ENCODE measurements at regions not wholly inside any gene's neighbourhood (a gene's known extent, or its start where the extent isn't known, plus 50 kb on each side); places are given as distances from the start of the nearest gene placed in this dataset.
A peak's percentile ranks its signal among the peaks of the same experiment; 100 is the strongest.

DNA sequence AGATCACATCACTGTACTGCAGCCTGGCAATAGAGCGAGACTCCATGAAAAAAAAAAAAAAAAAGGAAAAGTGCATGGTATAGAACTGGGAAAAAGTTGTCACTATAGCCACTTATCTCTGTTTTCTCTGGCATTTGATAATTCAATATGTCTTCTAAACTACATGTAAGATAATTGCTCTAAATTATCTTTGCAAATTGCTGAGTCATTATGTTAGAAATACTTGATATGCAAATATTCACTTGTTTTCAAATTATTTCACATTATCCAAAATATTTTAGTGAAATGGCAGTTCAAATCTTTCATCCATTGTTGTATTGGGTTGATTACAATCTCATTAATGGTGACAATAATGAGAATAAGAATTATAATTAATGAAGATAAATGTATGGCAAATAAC is 1455.1 kb downstream of the KCNT2 start:
- TF ChIP-seq, protein P1, sequence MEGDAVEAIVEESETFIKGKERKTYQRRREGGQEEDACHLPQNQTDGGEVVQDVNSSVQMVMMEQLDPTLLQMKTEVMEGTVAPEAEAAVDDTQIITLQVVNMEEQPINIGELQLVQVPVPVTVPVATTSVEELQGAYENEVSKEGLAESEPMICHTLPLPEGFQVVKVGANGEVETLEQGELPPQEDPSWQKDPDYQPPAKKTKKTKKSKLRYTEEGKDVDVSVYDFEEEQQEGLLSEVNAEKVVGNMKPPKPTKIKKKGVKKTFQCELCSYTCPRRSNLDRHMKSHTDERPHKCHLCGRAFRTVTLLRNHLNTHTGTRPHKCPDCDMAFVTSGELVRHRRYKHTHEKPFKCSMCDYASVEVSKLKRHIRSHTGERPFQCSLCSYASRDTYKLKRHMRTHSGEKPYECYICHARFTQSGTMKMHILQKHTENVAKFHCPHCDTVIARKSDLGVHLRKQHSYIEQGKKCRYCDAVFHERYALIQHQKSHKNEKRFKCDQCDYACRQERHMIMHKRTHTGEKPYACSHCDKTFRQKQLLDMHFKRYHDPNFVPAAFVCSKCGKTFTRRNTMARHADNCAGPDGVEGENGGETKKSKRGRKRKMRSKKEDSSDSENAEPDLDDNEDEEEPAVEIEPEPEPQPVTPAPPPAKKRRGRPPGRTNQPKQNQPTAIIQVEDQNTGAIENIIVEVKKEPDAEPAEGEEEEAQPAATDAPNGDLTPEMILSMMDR (conservative IDR thresholded peaks at IDR 0.05) = no peak
- H3K36me3 Mint-ChIP-seq (ENCODE audit: low read depth) = no peaks in the 10 kb centered on the region

DNA sequence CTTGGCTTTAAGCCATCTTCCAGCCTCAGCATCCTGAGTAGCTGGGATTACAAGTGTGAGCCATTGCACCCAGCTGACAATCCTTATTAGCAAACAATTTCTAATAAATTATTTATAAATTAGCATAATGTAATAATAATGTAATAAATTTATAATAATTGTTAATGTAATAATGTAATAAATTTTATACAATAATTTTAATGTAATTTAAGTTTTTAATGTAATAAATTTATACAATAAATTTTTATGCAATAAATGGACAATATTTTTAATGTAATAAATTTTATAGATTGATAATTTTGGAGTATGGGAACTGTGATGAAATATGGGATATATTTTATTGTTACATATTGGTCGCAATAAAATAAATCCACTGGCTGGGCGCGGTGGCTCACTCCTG is 1457.5 kb downstream of the KCNT2 start:
- no peaks in the 10 kb centered on the region for H3K27me3 ChIP-seq (ENCODE audit: control insufficient read depth, insufficient read depth, low read length, poor library complexity, severe bottlenecking)
- no peaks in the 10 kb centered on the region for H3K36me3 ChIP-seq (ENCODE audit: control insufficient read depth, insufficient read depth, low read length)
- WGBS, 2 experiments (ENCODE audit: insufficient coverage in 1 of 2, insufficient read length in 1 of 2) = 94% methylated on average over 3 of the region's 3 CpGs; no CpG with 5 or more reads in 1 of the 2 experiments
- no peak overlapping the region for H3K9ac ChIP-seq (ENCODE audit: extremely low read depth, low read length, poor library complexity, severe bottlenecking)
- TF ChIP-seq, protein P1 (conservative IDR thresholded peaks at IDR 0.05) = no peak
- Mint-ChIP-seq H3K4me3 (no peak overlapping the region), H3K27me3 (ENCODE audit: insufficient read depth) (no peaks in the 10 kb centered on the region), H3K27ac (no peak overlapping the region), H3K36me3 (ENCODE audit: low read depth) (no peaks in the 10 kb centered on the region), H3K4me1 (peaks cover 4% of the 10 kb centered on the region), H3K9me3 (no peaks in the 10 kb centered on the region)
- H3K9me3 ChIP-seq (ENCODE audit: control insufficient read depth, low read length) = no peaks in the 10 kb centered on the region
- H3K4me3 ChIP-seq (ENCODE audit: low read length) = no peak overlapping the region
- no peaks in the 10 kb centered on the region for H3K4me1 ChIP-seq (ENCODE audit: control insufficient read depth, insufficient read depth, low read length)
- H3K27ac ChIP-seq (ENCODE audit: low read depth, low read length) = no peak overlapping the region
- DNase-seq = no peak

More for the DNA sequence above, 1455.1 kb downstream of the KCNT2 start:
- 100% methylated on average over 1 of the region's 1 CpG; no CpG with 5 or more reads in 1 of the 2 experiments for WGBS, 2 experiments (ENCODE audit: insufficient coverage in 1 of 2, insufficient read length in 1 of 2)
- Mint-ChIP-seq H3K27ac (no peak overlapping the region), H3K4me1 (peaks cover 4% of the 10 kb centered on the region), H3K27me3 (ENCODE audit: insufficient read depth) (no peaks in the 10 kb centered on the region), H3K9me3 (no peaks in the 10 kb centered on the region), H3K4me3 (no peak overlapping the region)
- Histone ChIP-seq H3K36me3 (ENCODE audit: control insufficient read depth, insufficient read depth, low read length) (no peaks in the 10 kb centered on the region), H3K9ac (ENCODE audit: extremely low read depth, low read length, poor library complexity, severe bottlenecking) (no peak overlapping the region), H3K27me3 (ENCODE audit: control insufficient read depth, insufficient read depth, low read length, poor library complexity, severe bottlenecking) (no peaks in the 10 kb centered on the region), H3K9me3 (ENCODE audit: control insufficient read depth, low read length) (no peaks in the 10 kb centered on the region), H3K27ac (ENCODE audit: low read depth, low read length) (no peak overlapping the region), H3K4me1 (ENCODE audit: control insufficient read depth, insufficient read depth, low read length) (no peaks in the 10 kb centered on the region), H3K4me3 (ENCODE audit: low read length) (no peak overlapping the region)
- DNase-seq = no peak

DNA sequence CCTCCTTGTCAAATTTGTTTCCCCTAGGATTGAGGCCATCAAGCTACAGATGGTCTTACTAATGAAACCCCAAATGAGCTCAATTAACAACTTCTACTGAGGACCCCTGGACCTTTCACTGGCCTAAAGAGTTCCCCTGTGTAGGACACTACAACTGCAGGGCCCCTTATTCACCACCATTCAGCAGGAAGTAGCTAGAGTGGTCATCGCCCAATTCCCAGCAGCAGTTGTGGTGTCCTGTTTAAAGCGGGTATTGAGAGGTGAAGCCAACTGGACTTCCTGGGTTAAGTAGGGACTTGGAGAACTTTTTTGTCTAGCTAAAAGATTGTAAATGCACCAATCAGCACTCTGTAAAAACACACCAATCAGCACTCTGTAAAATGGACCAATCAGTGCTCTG is 1466.9 kb downstream of the KCNT2 start:
- H3K9ac ChIP-seq (ENCODE audit: extremely low read depth, low read length, poor library complexity, severe bottlenecking) = no peak overlapping the region
- H3K27ac ChIP-seq (ENCODE audit: low read depth, low read length) = no peak overlapping the region
- H3K4me3 Mint-ChIP-seq = no peak overlapping the region
- DNase-seq = peak; percentile 52
- no peaks in the 10 kb centered on the region for H3K36me3 Mint-ChIP-seq (ENCODE audit: low read depth)
- H3K9me3 ChIP-seq (ENCODE audit: control insufficient read depth, low read length) = peaks cover 8% of the 10 kb centered on the region
- no peaks in the 10 kb centered on the region for H3K4me1 ChIP-seq (ENCODE audit: control insufficient read depth, insufficient read depth, low read length)
- no peak overlapping the region for H3K27ac Mint-ChIP-seq
- TF ChIP-seq, protein P1 (conservative IDR thresholded peaks at IDR 0.05) = no peak
- no peaks in the 10 kb centered on the region for H3K4me1 Mint-ChIP-seq
- no peaks in the 10 kb centered on the region for H3K27me3 ChIP-seq (ENCODE audit: control insufficient read depth, insufficient read depth, low read length, poor library complexity, severe bottlenecking)
- H3K4me3 ChIP-seq (ENCODE audit: low read length) = no peak overlapping the region
- H3K36me3 ChIP-seq (ENCODE audit: control insufficient read depth, insufficient read depth, low read length) = no peaks in the 10 kb centered on the region
- H3K9me3 Mint-ChIP-seq = peaks cover 26% of the 10 kb centered on the region
- WGBS, 2 experiments (ENCODE audit: insufficient coverage in 1 of 2, insufficient read length in 1 of 2) = 98% methylated on average over 2 of the region's 2 CpGs; no CpG with 5 or more reads in 1 of the 2 experiments
- H3K27me3 Mint-ChIP-seq (ENCODE audit: insufficient read depth) = no peaks in the 10 kb centered on the region
